ENCODE measurements at regions not wholly inside any gene's neighbourhood (a gene's known extent, or its start where the extent isn't known, plus 50 kb on each side); places are given as distances from the start of the nearest gene placed in this dataset.

DNA sequence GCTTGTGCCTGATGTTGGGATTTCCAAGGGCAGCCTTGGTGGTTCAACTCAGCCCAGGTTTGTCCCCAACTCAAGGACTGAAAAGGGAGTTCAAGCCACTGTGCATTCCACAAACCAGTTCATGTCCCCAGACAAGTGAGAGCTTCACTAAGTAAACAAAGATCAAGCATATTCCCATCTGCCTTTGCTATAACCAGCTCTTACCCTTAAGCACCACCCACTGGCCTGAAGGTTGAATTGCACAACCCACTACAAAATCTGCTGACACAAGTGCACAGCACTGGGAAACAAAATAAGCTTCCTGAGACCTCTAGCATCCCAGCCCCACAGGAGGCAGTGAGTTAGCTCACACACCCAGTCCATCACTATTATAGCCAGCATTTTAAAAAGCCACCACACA lies 516.7 kb downstream of the NR4A2 start:
- no peaks in the 10 kb centered on the region for H3K4me1 Mint-ChIP-seq (ENCODE audit: low read depth, unreplicated experiment)
- peak overlapping the region; percentile 86 for H3K27ac Mint-ChIP-seq (ENCODE audit: unreplicated experiment)
- H3K9me3 Mint-ChIP-seq (ENCODE audit: unreplicated experiment), result peaks cover 7% of the 10 kb centered on the region
- DNase-seq, result peak; percentile 48
- peaks cover 28% of the 10 kb centered on the region for H3K36me3 Mint-ChIP-seq (ENCODE audit: unreplicated experiment)
- peaks cover 3% of the 10 kb centered on the region for H3K27me3 Mint-ChIP-seq (ENCODE audit: unreplicated experiment)
- H3K4me3 Mint-ChIP-seq (ENCODE audit: unreplicated experiment), result no peak overlapping the region
- peak; percentile 48 for TF ChIP-seq CTCF (IDR thresholded peaks at IDR 0.05; ENCODE audit: partially characterized antibody, unreplicated experiment)

- H3K4me1 Mint-ChIP-seq (ENCODE audit: low read depth, unreplicated experiment), result no peaks in the 10 kb centered on the region
- H3K27ac Mint-ChIP-seq (ENCODE audit: unreplicated experiment), result peak overlapping the region; percentile 86
- no peak for TF ChIP-seq CTCF (IDR thresholded peaks at IDR 0.05; ENCODE audit: partially characterized antibody, unreplicated experiment)
- no peak overlapping the region for H3K4me3 Mint-ChIP-seq (ENCODE audit: unreplicated experiment)
- H3K27me3 Mint-ChIP-seq (ENCODE audit: unreplicated experiment), result peaks cover 3% of the 10 kb centered on the region
- peaks cover 7% of the 10 kb centered on the region for H3K9me3 Mint-ChIP-seq (ENCODE audit: unreplicated experiment)
- H3K36me3 Mint-ChIP-seq (ENCODE audit: unreplicated experiment), result peaks cover 25% of the 10 kb centered on the region
- no peak for DNase-seq
These were observed 517.2 kb downstream of the NR4A2 start for GRCh38 chr2:155815275-155815674.

DNA sequence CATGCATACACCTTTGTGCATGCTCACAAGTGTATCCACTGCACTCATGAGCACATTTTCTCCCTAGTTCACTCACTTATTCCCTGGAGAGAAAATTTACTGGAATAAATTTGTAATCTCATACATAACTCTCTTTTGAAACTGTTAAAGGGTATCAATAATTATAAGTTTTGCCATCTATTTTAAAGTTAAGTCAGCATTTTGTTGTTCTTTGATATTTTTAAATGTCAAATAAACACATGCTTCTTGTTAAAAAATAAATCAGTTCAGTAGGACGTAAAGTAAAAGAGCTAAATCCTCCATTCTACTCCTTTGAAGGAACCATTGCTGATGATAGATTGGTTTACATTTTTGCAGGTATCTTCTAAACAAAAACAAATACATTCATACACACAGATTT lies 522.1 kb downstream of the NR4A2 start:
- Mint-ChIP-seq H3K4me1 (ENCODE audit: low read depth, unreplicated experiment) (no peaks in the 10 kb centered on the region), H3K4me3 (ENCODE audit: unreplicated experiment) (no peak overlapping the region), H3K9me3 (ENCODE audit: unreplicated experiment) (no peaks in the 10 kb centered on the region), H3K27ac (ENCODE audit: unreplicated experiment) (no peak overlapping the region), H3K27me3 (ENCODE audit: unreplicated experiment) (peaks cover 3% of the 10 kb centered on the region), H3K36me3 (ENCODE audit: unreplicated experiment) (no peaks in the 10 kb centered on the region)
- no peak for TF ChIP-seq CTCF (IDR thresholded peaks at IDR 0.05; ENCODE audit: partially characterized antibody, unreplicated experiment)
- DNase-seq, result no peak

DNA sequence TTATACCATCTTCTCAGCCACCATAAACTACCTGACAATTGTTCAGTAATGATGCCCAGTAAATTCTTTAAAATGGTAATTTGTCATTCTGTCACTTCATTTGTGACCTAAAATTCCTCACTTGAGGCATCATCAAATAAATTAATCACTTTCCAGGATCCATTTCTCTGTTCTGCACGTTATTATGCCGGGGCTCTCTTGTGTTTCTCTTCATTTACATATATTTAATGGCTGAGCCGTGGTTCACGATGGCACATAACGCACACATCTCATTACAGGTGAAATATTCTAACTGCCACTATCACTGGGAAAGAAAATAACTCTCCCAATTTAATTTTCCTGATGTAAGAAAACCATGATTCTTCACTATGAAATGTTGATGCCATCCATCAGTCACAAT lies 529.6 kb downstream of the NR4A2 start:
- H3K4me3 Mint-ChIP-seq (ENCODE audit: unreplicated experiment), result no peak overlapping the region
- no peak for TF ChIP-seq CTCF (IDR thresholded peaks at IDR 0.05; ENCODE audit: partially characterized antibody, unreplicated experiment)
- no peak for DNase-seq
- no peaks in the 10 kb centered on the region for H3K36me3 Mint-ChIP-seq (ENCODE audit: unreplicated experiment)
- peaks cover 9% of the 10 kb centered on the region for H3K4me1 Mint-ChIP-seq (ENCODE audit: low read depth, unreplicated experiment)
- no peaks in the 10 kb centered on the region for H3K9me3 Mint-ChIP-seq (ENCODE audit: unreplicated experiment)
- no peak overlapping the region for H3K27ac Mint-ChIP-seq (ENCODE audit: unreplicated experiment)
- no peaks in the 10 kb centered on the region for H3K27me3 Mint-ChIP-seq (ENCODE audit: unreplicated experiment)

- H3K36me3 Mint-ChIP-seq (ENCODE audit: unreplicated experiment), result peaks cover 22% of the 10 kb centered on the region
- no peak for DNase-seq
- H3K27me3 Mint-ChIP-seq (ENCODE audit: unreplicated experiment), result no peaks in the 10 kb centered on the region
- H3K9me3 Mint-ChIP-seq (ENCODE audit: unreplicated experiment), result peaks cover 12% of the 10 kb centered on the region
- no peak overlapping the region for H3K27ac Mint-ChIP-seq (ENCODE audit: unreplicated experiment)
- no peaks in the 10 kb centered on the region for H3K4me1 Mint-ChIP-seq (ENCODE audit: low read depth, unreplicated experiment)
- no peak for TF ChIP-seq CTCF (IDR thresholded peaks at IDR 0.05; ENCODE audit: partially characterized antibody, unreplicated experiment)
- no peak overlapping the region for H3K4me3 Mint-ChIP-seq (ENCODE audit: unreplicated experiment)
These were observed 539.9 kb downstream of the NR4A2 start for GRCh38 chr2:155792666-155793065.

All from glutamatergic neuron (in vitro differentiated cells).